H1 (cell line): ENCODE measurements at regions not wholly inside any gene's neighbourhood (a gene's known extent, or its start where the extent isn't known, plus 50 kb on each side); places are given as distances from the start of the nearest gene placed in this dataset.

ENCODE experiments used
- CTCF ChIA-PET: fragments of 300-600 bp; sonication (Branson Sonifier 250); formaldehyde crosslinking; loops from one replicate; lab custom pipeline; 2021; ENCODE audit not compliant: partially characterized antibody; lab: Charles Lee
- POLR2A ChIA-PET: fragments of 300-600 bp; sonication (Branson Sonifier 250); formaldehyde crosslinking; loops from one replicate; lab custom pipeline; 2021; ENCODE audit warnings: inconsistent platforms; ENCODE audit not compliant: partially characterized antibody; lab: Charles Lee
- DNase-seq, 2 experiments: peaks; one replicate each; pipeline versions ENCODE4 v3.0.0 to v3.0.0-alpha.2; 2010 to 2022; ENCODE audit warnings: low spot score in 2 of 2, low read depth in 1 of 2, mixed read lengths in 1 of 2
- FAIRE-seq: peaks from 2 replicates; lab custom pipeline; 2011; peaks lifted over from hg19 to GRCh38; lab: Jason Lieb, UNC
- H2AFZ ChIP-seq: 2 replicates; pipeline ENCODE4 v1.8.1; 2012; ENCODE audit warnings: low read length, inconsistent platforms
- H2AK5ac ChIP-seq: 2 replicates; pipeline ENCODE4 v1.6.1; 2013; ENCODE audit warnings: low read depth, low read length
- H2BK120ac ChIP-seq: replicated peaks from 2 replicates; pipeline ENCODE3; 2013; ENCODE audit warnings: low read depth, low read length, inconsistent platforms
- H2BK12ac ChIP-seq: 2 replicates; pipeline ENCODE4 v1.6.1; 2013; ENCODE audit warnings: low read depth, low read length
- H2BK15ac ChIP-seq: 2 replicates; pipeline ENCODE4 v1.6.1; 2013; ENCODE audit warnings: low read length
- H2BK20ac ChIP-seq: 2 replicates; pipeline ENCODE4 v1.6.1; 2013; ENCODE audit warnings: low read length
- H2BK5ac ChIP-seq: 2 replicates; pipeline ENCODE4 v1.6.1; 2013; ENCODE audit warnings: low read depth, low read length
- H3K14ac ChIP-seq: 2 replicates; pipeline ENCODE4 v1.6.1; 2013; ENCODE audit warnings: inconsistent platforms; ENCODE audit not compliant: insufficient read length
- H3K18ac ChIP-seq: 2 replicates; pipeline ENCODE4 v1.6.1; 2013; ENCODE audit warnings: low read length; ENCODE audit errors: extremely low read depth
- H3K23ac ChIP-seq: 2 replicates; pipeline ENCODE4 v1.6.1; 2013; ENCODE audit warnings: inconsistent platforms; ENCODE audit not compliant: insufficient read length
- H3K23me2 ChIP-seq: 2 replicates; pipeline ENCODE4 v1.6.1; 2013; ENCODE audit warnings: low read depth, low read length
- H3K27ac ChIP-seq: 2 replicates; pipeline ENCODE4 v1.6.1; 2011; ENCODE audit warnings: low read depth, low read length, inconsistent platforms
- H3K27me3 ChIP-seq, 4 experiments: replicated peaks in 1 of 4; 1 replicate in 1 of 4; 2 replicates in 3 of 4; pipeline versions ENCODE4 v1.6.1 to v1.8.1; 2011 to 2013; ENCODE audit warnings: low read length in 3 of 4, mild to moderate bottlenecking in 3 of 4, inconsistent platforms in 2 of 4, mixed read lengths in 2 of 4, moderate library complexity in 1 of 4; ENCODE audit not compliant: control insufficient read depth in 3 of 4, insufficient read depth in 3 of 4; ENCODE audit errors: extremely low read depth in 1 of 4
- H3K36me3 ChIP-seq, 4 experiments: 2 replicates each; pipeline versions ENCODE4 v1.6.1 to v1.8.1; 2011 to 2013; ENCODE audit warnings: mild to moderate bottlenecking in 4 of 4, low read length in 3 of 4, moderate library complexity in 2 of 4, control low read depth in 1 of 4, inconsistent platforms in 1 of 4; ENCODE audit not compliant: insufficient read depth in 4 of 4, control insufficient read depth in 2 of 4
- H3K4ac ChIP-seq: replicated peaks from 2 replicates; pipeline ENCODE3; 2013; ENCODE audit warnings: low read length, low read depth, mixed read lengths, inconsistent platforms; ENCODE audit not compliant: insufficient read length
- H3K4me1 ChIP-seq, 4 experiments: replicated peaks in 1 of 4; 1 replicate in 1 of 4; 2 replicates in 3 of 4; pipeline versions ENCODE4 v1.6.1 to v1.8.1; 2011 to 2013; ENCODE audit warnings: low read length in 3 of 4, inconsistent platforms in 2 of 4, mixed read lengths in 1 of 4; ENCODE audit not compliant: insufficient read depth in 4 of 4, control insufficient read depth in 3 of 4
- H3K4me2 ChIP-seq, 2 experiments: 2 replicates each; pipeline versions ENCODE4 v1.6.1 to v1.8.1; 2011 to 2013; ENCODE audit warnings: low read depth in 2 of 2, low read length in 2 of 2, control low read depth in 1 of 2, inconsistent platforms in 1 of 2, mild to moderate bottlenecking in 1 of 2; ENCODE audit not compliant: insufficient read depth in 1 of 2
- H3K4me3 ChIP-seq, 4 experiments: fragments of 200-600, 300-600 bp in 1 of 4; sonication (generic), shearing (Covaris generic), sonication (Bioruptor Twin) in 1 of 4; 2 replicates each; pipeline versions ENCODE4 v1.5.1 to v1.8.1; 2011 to 2016; ENCODE audit warnings: low read length in 4 of 4, low read depth in 3 of 4, control low read depth in 2 of 4, inconsistent platforms in 2 of 4, mild to moderate bottlenecking in 2 of 4, mixed read lengths in 1 of 4, moderate library complexity in 1 of 4; ENCODE audit not compliant: insufficient read depth in 2 of 4; ENCODE audit errors: extremely low read depth in 1 of 4
- H3K56ac ChIP-seq: replicated peaks from 2 replicates; pipeline ENCODE3; 2013; ENCODE audit warnings: low read depth, mild to moderate bottlenecking, mixed read lengths, low read length, inconsistent platforms; ENCODE audit not compliant: insufficient read length
- H3K79me1 ChIP-seq: 2 replicates; pipeline ENCODE4 v1.6.1; 2013; ENCODE audit warnings: low read depth, low read length, control low read depth
- H3K79me2 ChIP-seq, 2 experiments: 2 replicates each; pipeline versions ENCODE4 v1.6.1 to v1.8.1; 2012 to 2013; ENCODE audit warnings: low read length in 2 of 2, mild to moderate bottlenecking in 2 of 2, inconsistent platforms in 1 of 2; ENCODE audit not compliant: insufficient read depth in 2 of 2, control insufficient read depth in 1 of 2
- H3K9ac ChIP-seq, 4 experiments: replicated peaks in 1 of 4; 1 replicate in 1 of 4; 2 replicates in 3 of 4; pipeline versions ENCODE4 v1.6.1 to v1.8.1; 2011 to 2013; ENCODE audit warnings: low read depth in 3 of 4, low read length in 3 of 4, control low read depth in 2 of 4, mild to moderate bottlenecking in 2 of 4, moderate library complexity in 2 of 4, inconsistent platforms in 1 of 4; ENCODE audit errors: extremely low read depth in 1 of 4
- H3K9me3 ChIP-seq, 2 experiments: 2 replicates each; pipeline versions ENCODE4 v1.6.1 to v1.8.1; 2012 to 2013; ENCODE audit warnings: mild to moderate bottlenecking in 2 of 2, moderate library complexity in 2 of 2, control low read depth in 1 of 2, inconsistent platforms in 1 of 2, low read depth in 1 of 2, low read length in 1 of 2, mixed read lengths in 1 of 2; ENCODE audit not compliant: insufficient read depth in 2 of 2
- H4K20me1 ChIP-seq, 2 experiments: replicated peaks in 1 of 2; 2 replicates each; pipeline versions ENCODE3 to v1.8.1; 2011 to 2013; ENCODE audit warnings: inconsistent platforms in 2 of 2, low read length in 2 of 2, mild to moderate bottlenecking in 1 of 2; ENCODE audit not compliant: insufficient read depth in 2 of 2, control insufficient read depth in 1 of 2
- H4K5ac ChIP-seq: 2 replicates; pipeline ENCODE4 v1.6.1; 2013; ENCODE audit warnings: low read length, low read depth, mixed read lengths, inconsistent platforms; ENCODE audit not compliant: insufficient read length
- H4K8ac ChIP-seq: 2 replicates; pipeline ENCODE4 v1.8.0; 2013; ENCODE audit warnings: mild to moderate bottlenecking, moderate library complexity, low read length, inconsistent platforms; ENCODE audit not compliant: insufficient read depth; ENCODE audit errors: extremely low read depth
- H4K91ac ChIP-seq: replicated peaks from 2 replicates; pipeline ENCODE3; 2013; ENCODE audit warnings: low read length, mixed read lengths, inconsistent platforms; ENCODE audit not compliant: insufficient read length
- JUND ChIP-seq: IDR thresholded peaks from 2 replicates; pipeline ENCODE4 v1.6.1; 2011; ENCODE audit warnings: mild to moderate bottlenecking, improper control_type of control experiment, low read length
- MAFK ChIP-seq: IDR thresholded peaks from 2 replicates; pipeline ENCODE4 v1.6.1; 2012; ENCODE audit warnings: low read depth, mild to moderate bottlenecking, improper control_type of control experiment, low read length
- SIRT6 ChIP-seq: IDR thresholded peaks from one replicate; pipeline ENCODE4 v1.7.1; 2012; ENCODE audit warnings: low read length, inconsistent platforms
- WGBS, 2 experiments: shearing (Covaris generic) in 1 of 2; methylation state at CpG; one replicate each; pipeline versions ENCODE4 v1.1.6 to v1.1.7; 2013 to 2015; ENCODE audit warnings: low lambda C conversion rate in 2 of 2, mixed read lengths in 2 of 2, inconsistent platforms in 1 of 2, low coverage in 1 of 2, missing lambda C conversion rate in 1 of 2; ENCODE audit not compliant: insufficient replicate concordance in 2 of 2, insufficient coverage in 1 of 2, insufficient read length in 1 of 2; ENCODE audit errors: extremely low coverage in 1 of 2, missing lambda C conversion rate in 1 of 2; 5-methylcytosine and 5-hydroxymethylcytosine counted together
- TF ChIP-seq, protein P1 (sequence below), 3 experiments: IDR thresholded peaks; 1 replicate in 2 of 3; 2 replicates in 1 of 3; pipeline versions ENCODE4 v1.5.1 to v1.6.1; 2011; ENCODE audit warnings: low read length in 3 of 3, mild to moderate bottlenecking in 3 of 3, inconsistent platforms in 2 of 3, low read depth in 1 of 3, moderate library complexity in 1 of 3; ENCODE audit not compliant: insufficient read depth in 1 of 3; ENCODE audit errors: control extremely low read depth in 1 of 3

GRCh38 chrX:13265111-13265510 lies 54.7 kb downstream of the ATXN3L start:
- ChIA-PET CTCF (interaction anchor here (1.0 kb wide), 1 partner anchor 223 kb away, joined by 4 read pairs; no protein-coding TSS in a partner anchor), POLR2A (no interaction called here)
- Histone ChIP-seq H4K5ac (no peak overlapping the region), H3K79me2 (no peaks in the 10 kb centered on the region), H3K4me2 (no peak overlapping the region), H2BK20ac (no peak overlapping the region), H4K20me1 (no peaks in the 10 kb centered on the region), H3K9ac (no peak overlapping the region), H3K23me2 (no peaks in the 10 kb centered on the region), H2BK5ac (no peak overlapping the region), H2AFZ (no peak overlapping the region), H2BK12ac (0 out of 2 replicates have a peak overlapping the region, but pooled peaks have one; percentile 39), H3K27me3 (no peaks in the 10 kb centered on the region), H3K4ac (no peak overlapping the region), H4K91ac (no peak overlapping the region), H3K14ac (no peak overlapping the region), H3K27ac (no peak overlapping the region), H3K9me3 (no peaks in the 10 kb centered on the region), H3K23ac (no peak overlapping the region), H2BK120ac (no peak overlapping the region), H3K18ac (no peak overlapping the region), H3K36me3 (no peaks in the 10 kb centered on the region), H4K8ac (no peak overlapping the region), H3K79me1 (no peaks in the 10 kb centered on the region), H3K4me3 (no peak overlapping the region), H2AK5ac (no peak overlapping the region), H2BK15ac (no peak overlapping the region), H3K56ac (no peak overlapping the region), H3K4me1 (peaks cover 0 to 6% (median 1%) of the 10 kb centered on the region in 4 experiments; a peak in 2 of 7 replicates)
- DNase-seq (no peak), FAIRE-seq (peak; percentile 91)
- 83% methylated on average over 1 of the region's 1 CpG; no CpG with 5 or more reads in 1 of the 2 experiments for WGBS, 2 experiments
- TF ChIP-seq MAFK (no peak), SIRT6 (no peak), JUND (no peak)
- TF ChIP-seq, protein P1, sequence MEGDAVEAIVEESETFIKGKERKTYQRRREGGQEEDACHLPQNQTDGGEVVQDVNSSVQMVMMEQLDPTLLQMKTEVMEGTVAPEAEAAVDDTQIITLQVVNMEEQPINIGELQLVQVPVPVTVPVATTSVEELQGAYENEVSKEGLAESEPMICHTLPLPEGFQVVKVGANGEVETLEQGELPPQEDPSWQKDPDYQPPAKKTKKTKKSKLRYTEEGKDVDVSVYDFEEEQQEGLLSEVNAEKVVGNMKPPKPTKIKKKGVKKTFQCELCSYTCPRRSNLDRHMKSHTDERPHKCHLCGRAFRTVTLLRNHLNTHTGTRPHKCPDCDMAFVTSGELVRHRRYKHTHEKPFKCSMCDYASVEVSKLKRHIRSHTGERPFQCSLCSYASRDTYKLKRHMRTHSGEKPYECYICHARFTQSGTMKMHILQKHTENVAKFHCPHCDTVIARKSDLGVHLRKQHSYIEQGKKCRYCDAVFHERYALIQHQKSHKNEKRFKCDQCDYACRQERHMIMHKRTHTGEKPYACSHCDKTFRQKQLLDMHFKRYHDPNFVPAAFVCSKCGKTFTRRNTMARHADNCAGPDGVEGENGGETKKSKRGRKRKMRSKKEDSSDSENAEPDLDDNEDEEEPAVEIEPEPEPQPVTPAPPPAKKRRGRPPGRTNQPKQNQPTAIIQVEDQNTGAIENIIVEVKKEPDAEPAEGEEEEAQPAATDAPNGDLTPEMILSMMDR (IDR thresholded peaks at IDR 0.05; ENCODE audit: control extremely low read depth in 1 of 3, insufficient read depth in 1 of 3, low read depth in 1 of 3, low read length in 3 of 3), result no peak
